ENCODE measurements at regions not wholly inside any gene's neighbourhood (a gene's known extent, or its start where the extent isn't known, plus 50 kb on each side); places are given as distances from the start of the nearest gene placed in this dataset.

DNA sequence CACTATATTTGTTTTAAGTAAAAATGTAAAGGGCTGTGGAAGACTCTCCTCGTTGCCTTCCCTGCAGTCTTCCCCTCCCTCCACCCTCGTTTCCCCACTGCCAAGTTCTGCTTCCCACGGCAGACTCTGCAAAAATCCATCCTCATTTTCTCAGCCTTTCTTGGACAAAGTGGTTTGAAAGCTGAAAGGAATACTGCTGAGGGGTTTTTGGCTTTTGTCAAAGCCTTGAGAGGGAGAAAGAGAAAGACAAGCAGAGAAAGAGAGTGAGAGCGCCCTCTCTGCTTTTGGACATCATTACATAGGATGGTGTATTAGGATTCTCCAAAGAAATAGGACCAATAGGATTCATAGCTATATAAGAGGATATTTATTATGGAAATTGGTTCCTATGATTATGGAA lies 455.9 kb upstream of the SOX11 start:
- no peaks in the 10 kb centered on the region for H3K36me3 Mint-ChIP-seq (ENCODE audit: insufficient read depth, unreplicated experiment)
- TF ChIP-seq, protein P1, sequence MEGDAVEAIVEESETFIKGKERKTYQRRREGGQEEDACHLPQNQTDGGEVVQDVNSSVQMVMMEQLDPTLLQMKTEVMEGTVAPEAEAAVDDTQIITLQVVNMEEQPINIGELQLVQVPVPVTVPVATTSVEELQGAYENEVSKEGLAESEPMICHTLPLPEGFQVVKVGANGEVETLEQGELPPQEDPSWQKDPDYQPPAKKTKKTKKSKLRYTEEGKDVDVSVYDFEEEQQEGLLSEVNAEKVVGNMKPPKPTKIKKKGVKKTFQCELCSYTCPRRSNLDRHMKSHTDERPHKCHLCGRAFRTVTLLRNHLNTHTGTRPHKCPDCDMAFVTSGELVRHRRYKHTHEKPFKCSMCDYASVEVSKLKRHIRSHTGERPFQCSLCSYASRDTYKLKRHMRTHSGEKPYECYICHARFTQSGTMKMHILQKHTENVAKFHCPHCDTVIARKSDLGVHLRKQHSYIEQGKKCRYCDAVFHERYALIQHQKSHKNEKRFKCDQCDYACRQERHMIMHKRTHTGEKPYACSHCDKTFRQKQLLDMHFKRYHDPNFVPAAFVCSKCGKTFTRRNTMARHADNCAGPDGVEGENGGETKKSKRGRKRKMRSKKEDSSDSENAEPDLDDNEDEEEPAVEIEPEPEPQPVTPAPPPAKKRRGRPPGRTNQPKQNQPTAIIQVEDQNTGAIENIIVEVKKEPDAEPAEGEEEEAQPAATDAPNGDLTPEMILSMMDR (IDR thresholded peaks at IDR 0.05; ENCODE audit: unreplicated experiment) = no peak
- no peaks in the 10 kb centered on the region for H3K4me1 Mint-ChIP-seq (ENCODE audit: insufficient read depth, unreplicated experiment)
- no peak for DNase-seq (ENCODE audit: unreplicated experiment)
- intact Hi-C loops (cut with micrococcal nuclease) = no loop called here
- H3K4me3 Mint-ChIP-seq (ENCODE audit: unreplicated experiment) = no peak overlapping the region
- CTCF ChIA-PET = no interaction called here
- no peak overlapping the region for H3K27ac Mint-ChIP-seq (ENCODE audit: low read depth, unreplicated experiment)
- H3K9me3 Mint-ChIP-seq (ENCODE audit: unreplicated experiment) = no peaks in the 10 kb centered on the region
- POLR2A ChIA-PET = no interaction called here
- no peaks in the 10 kb centered on the region for H3K27me3 Mint-ChIP-seq (ENCODE audit: insufficient read depth, unreplicated experiment)
- no TSS peak for BruUV-seq (replicated peaks)

DNA sequence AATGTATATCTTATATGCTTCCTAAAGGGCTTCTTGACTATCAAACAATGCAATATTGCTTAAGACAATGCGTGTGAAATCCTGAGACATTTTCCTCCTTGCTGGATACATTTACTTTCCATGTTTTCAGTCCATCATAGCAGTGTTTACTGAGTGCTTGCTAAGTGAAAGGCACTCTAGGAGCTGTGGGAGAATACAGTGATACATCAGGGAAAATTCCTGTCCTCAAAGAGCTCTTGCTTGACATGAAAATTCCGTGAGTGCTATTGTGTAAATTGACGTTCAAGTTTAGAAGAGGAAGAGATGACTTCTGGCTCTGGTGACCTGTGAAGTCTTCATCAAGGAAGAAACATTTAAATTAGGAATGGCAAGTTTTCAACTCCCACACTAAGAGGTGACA lies 449.4 kb upstream of the SOX11 start:
- TF ChIP-seq, protein P1 (IDR thresholded peaks at IDR 0.05; ENCODE audit: unreplicated experiment) = no peak
- ChIA-PET POLR2A (no interaction called here), CTCF (interaction anchor here (0.6 to 1.8 kb wide), 2 partner anchors 14 to 52 kb away, joined by 3 to 7 read pairs; no protein-coding TSS in a partner anchor)
- H3K27ac Mint-ChIP-seq (ENCODE audit: low read depth, unreplicated experiment) = peak overlapping the region; percentile 77
- intact Hi-C loops (cut with micrococcal nuclease) = no loop called here
- H3K9me3 Mint-ChIP-seq (ENCODE audit: unreplicated experiment) = no peaks in the 10 kb centered on the region
- no TSS peak for BruUV-seq (replicated peaks)
- DNase-seq (ENCODE audit: unreplicated experiment) = no peak
- no peaks in the 10 kb centered on the region for H3K27me3 Mint-ChIP-seq (ENCODE audit: insufficient read depth, unreplicated experiment)
- no peaks in the 10 kb centered on the region for H3K36me3 Mint-ChIP-seq (ENCODE audit: insufficient read depth, unreplicated experiment)
- H3K4me3 Mint-ChIP-seq (ENCODE audit: unreplicated experiment) = no peak overlapping the region
- H3K4me1 Mint-ChIP-seq (ENCODE audit: insufficient read depth, unreplicated experiment) = peaks cover 24% of the 10 kb centered on the region

DNA sequence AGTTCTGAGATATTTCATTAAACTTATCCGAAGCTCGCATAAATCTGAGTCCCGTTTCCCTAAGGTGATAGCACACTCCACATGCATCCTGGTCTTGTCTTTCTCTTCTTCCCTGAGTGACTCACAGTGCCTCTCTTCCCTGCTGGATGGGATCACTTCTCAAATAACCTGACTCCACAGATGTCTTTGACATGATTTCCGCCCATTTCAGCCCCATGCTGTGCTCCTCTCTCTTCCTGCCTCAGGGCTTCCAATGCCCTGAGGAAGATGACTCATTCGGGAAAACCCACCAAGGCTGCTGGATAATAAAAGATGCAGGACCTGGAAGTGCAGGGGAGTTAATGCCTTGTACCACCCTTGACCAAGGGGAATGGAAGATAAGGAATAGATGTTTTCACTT lies 441.7 kb upstream of the SOX11 start:
- no peaks in the 10 kb centered on the region for H3K36me3 Mint-ChIP-seq (ENCODE audit: insufficient read depth, unreplicated experiment)
- H3K4me3 Mint-ChIP-seq (ENCODE audit: unreplicated experiment) = no peak overlapping the region
- TF ChIP-seq, protein P1 (IDR thresholded peaks at IDR 0.05; ENCODE audit: unreplicated experiment) = no peak
- peaks cover 11% of the 10 kb centered on the region for H3K9me3 Mint-ChIP-seq (ENCODE audit: unreplicated experiment)
- CTCF ChIA-PET = no interaction called here
- H3K27me3 Mint-ChIP-seq (ENCODE audit: insufficient read depth, unreplicated experiment) = no peaks in the 10 kb centered on the region
- no peak overlapping the region for H3K27ac Mint-ChIP-seq (ENCODE audit: low read depth, unreplicated experiment)
- H3K4me1 Mint-ChIP-seq (ENCODE audit: insufficient read depth, unreplicated experiment) = peaks cover 10% of the 10 kb centered on the region
- intact Hi-C loops (cut with micrococcal nuclease) = no loop called here
- DNase-seq (ENCODE audit: unreplicated experiment) = peak; percentile 20
- no TSS peak for BruUV-seq (replicated peaks)
- POLR2A ChIA-PET = no interaction called here

DNA sequence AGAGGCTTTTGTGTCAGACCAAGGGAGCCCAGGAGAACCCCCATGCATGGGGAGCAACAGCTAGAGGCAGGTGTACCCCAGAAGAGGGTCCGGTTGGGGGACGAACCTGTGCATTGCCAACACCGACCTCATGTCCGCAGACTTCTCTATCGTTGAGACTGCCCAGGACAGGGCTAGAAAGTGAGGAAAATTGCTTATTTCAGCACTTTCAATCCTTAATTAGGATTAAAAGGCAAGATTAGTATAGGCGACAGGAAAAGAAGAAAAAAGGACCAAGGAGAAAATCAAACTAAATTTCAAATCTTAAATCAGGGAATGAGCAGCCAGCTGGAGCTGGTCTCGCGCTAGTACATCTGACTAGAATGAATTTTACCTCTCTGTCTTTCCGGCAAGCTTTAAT lies 438.9 kb upstream of the SOX11 start:
- intact Hi-C loops (cut with micrococcal nuclease) = no loop called here
- Mint-ChIP-seq H3K9me3 (ENCODE audit: unreplicated experiment) (peaks cover 11% of the 10 kb centered on the region), H3K27ac (ENCODE audit: low read depth, unreplicated experiment) (no peak overlapping the region), H3K4me3 (ENCODE audit: unreplicated experiment) (no peak overlapping the region), H3K27me3 (ENCODE audit: insufficient read depth, unreplicated experiment) (no peaks in the 10 kb centered on the region), H3K36me3 (ENCODE audit: insufficient read depth, unreplicated experiment) (no peaks in the 10 kb centered on the region), H3K4me1 (ENCODE audit: insufficient read depth, unreplicated experiment) (peaks cover 16% of the 10 kb centered on the region)
- ChIA-PET CTCF (no interaction called here), POLR2A (no interaction called here)
- TF ChIP-seq, protein P1 (IDR thresholded peaks at IDR 0.05; ENCODE audit: unreplicated experiment) = no peak
- BruUV-seq (replicated peaks) = no TSS peak
- DNase-seq (ENCODE audit: unreplicated experiment) = no peak
